ENCODE measurements at regions not wholly inside any gene's neighbourhood (a gene's known extent, or its start where the extent isn't known, plus 50 kb on each side); places are given as distances from the start of the nearest gene placed in this dataset.

DNA sequence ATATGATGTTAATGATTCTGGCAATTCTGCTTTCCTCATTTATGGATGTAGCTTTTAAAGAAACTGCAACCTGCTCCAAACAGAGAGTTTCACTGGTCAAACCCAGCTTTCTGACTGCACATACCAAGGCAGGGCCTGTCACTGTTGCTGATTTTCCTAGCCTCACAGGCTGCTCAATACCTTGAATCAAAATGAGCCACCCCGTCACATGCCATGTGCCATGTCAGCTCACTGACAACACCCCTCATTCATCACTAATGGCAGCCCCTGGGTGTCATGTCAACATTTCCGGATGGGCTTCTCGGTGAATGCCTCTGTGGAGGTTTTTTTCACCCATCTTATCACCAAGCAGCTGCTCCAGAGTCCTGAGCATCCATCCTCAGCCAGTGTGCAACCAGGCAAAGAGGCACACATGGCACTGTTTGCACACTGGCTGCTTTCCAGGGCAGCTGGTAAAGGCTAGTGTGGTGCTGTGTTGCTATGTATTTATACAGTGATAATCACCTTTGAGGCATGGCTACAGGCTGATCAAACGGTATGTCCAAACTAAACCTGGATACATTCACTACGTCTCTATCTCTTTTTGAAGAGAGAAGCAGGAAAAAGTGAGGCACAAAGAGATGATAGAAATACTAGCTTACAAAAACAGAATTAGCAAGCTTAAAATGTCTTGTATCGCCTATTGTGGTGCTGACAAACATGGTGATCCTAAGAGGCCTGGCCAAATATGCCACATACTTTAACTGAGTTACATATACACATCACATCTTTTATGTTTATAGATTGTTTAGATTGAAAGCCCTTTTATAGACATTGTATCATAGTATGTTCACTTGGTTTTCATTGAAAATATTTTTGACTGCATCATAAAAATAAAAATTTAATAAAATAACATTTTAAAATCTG, 94.6 kb upstream of the INPP4B start:
- no peak for DNase-seq (ENCODE audit: extremely low read depth, low read depth)

DNA sequence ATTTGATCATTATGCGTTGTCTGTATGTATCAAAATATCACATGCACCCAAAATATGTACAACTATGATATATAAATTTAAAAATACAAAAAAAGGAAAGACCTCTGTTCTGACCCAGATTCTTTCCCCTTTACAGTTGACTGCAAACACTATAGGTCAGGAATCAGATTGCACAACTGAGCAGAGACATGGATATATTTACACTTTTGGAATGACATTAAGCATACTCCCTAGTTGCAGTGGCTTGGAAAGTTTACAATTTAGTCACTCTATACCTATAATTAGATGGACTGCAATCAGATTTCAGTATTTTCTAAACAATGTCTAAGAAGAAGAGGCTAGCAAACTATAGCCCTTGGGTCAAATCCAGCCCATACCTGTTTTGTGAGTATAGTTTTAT, 98.5 kb upstream of the INPP4B start:
- no peak for DNase-seq (ENCODE audit: extremely low read depth, low read depth)
- H3K4me3 ChIP-seq (replicated peaks; ENCODE audit: low read depth, low read length) = no peak overlapping the region
- TF ChIP-seq, protein P1, sequence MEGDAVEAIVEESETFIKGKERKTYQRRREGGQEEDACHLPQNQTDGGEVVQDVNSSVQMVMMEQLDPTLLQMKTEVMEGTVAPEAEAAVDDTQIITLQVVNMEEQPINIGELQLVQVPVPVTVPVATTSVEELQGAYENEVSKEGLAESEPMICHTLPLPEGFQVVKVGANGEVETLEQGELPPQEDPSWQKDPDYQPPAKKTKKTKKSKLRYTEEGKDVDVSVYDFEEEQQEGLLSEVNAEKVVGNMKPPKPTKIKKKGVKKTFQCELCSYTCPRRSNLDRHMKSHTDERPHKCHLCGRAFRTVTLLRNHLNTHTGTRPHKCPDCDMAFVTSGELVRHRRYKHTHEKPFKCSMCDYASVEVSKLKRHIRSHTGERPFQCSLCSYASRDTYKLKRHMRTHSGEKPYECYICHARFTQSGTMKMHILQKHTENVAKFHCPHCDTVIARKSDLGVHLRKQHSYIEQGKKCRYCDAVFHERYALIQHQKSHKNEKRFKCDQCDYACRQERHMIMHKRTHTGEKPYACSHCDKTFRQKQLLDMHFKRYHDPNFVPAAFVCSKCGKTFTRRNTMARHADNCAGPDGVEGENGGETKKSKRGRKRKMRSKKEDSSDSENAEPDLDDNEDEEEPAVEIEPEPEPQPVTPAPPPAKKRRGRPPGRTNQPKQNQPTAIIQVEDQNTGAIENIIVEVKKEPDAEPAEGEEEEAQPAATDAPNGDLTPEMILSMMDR (IDR thresholded peaks at IDR 0.05; ENCODE audit: low read depth, low read length, missing control alignments) = no peak

More for the DNA sequence above, 94.6 kb upstream of the INPP4B start:
- TF ChIP-seq, protein P1 (IDR thresholded peaks at IDR 0.05; ENCODE audit: low read depth, low read length, missing control alignments) = no peak
- H3K4me3 ChIP-seq (replicated peaks; ENCODE audit: low read depth, low read length) = no peak overlapping the region

DNA sequence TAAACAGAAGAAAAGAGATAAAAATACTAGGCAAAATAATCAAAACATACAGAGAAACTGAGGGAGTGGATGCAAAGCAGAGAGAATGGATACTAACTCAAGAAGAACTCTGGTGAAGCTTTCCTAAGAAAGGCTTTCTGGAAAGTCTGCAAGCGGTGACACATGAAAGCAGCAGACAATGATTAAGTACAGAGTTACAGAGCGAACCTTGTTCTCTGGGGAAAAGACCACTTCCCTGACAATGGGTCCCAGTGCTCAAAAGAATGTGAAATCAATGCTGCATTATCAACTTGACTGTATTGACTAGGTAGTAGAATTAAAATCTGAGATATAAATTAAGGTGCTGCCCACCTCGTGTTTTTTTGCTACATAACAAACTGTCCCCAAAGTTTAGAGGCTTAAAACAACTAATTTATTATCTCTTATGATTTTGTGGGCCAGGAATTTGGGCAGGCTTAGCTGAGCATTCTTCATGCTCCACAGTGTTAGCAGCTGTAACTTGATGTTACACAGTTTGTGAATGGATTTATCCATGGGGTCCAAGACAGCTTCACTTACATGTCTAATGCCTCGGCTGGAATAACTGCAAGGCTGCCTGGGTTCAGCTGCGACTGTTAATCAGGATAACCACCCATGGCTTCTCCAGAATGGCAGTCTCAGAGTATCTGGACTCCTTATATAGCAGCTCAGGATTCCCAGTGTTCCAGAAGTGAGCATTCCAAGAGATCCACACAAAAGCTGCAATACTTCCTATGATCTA, 106.9 kb upstream of the INPP4B start:
- no peak overlapping the region for H3K4me3 ChIP-seq (replicated peaks; ENCODE audit: low read depth, low read length)
- TF ChIP-seq, protein P1 (IDR thresholded peaks at IDR 0.05; ENCODE audit: low read depth, low read length, missing control alignments) = no peak
- no peak for DNase-seq (ENCODE audit: extremely low read depth, low read depth)

DNA sequence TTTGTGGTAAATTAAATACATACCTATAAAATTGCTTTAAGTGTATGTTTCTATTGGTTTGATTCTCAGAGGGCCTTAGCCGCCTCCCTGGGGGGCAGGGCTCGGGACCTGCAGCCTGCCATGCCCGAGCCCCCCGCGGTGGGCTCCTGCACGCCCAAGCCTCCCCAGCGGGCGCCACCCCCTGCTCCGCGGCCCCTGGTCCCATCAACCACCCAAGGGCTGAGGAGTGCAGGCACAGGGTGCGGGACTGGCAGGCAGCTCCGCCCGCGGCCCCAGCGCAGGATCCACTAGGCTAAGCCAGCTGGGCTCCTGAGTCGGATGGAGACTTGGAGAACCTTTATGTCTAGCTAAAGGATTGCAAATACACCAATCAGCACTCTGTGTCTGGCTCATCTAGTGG, 108.3 kb upstream of the INPP4B start:
- no peak overlapping the region for H3K4me3 ChIP-seq (replicated peaks; ENCODE audit: low read depth, low read length)
- TF ChIP-seq, protein P1 (IDR thresholded peaks at IDR 0.05; ENCODE audit: low read depth, low read length, missing control alignments) = no peak
- no peak for DNase-seq (ENCODE audit: extremely low read depth, low read depth)

DNA sequence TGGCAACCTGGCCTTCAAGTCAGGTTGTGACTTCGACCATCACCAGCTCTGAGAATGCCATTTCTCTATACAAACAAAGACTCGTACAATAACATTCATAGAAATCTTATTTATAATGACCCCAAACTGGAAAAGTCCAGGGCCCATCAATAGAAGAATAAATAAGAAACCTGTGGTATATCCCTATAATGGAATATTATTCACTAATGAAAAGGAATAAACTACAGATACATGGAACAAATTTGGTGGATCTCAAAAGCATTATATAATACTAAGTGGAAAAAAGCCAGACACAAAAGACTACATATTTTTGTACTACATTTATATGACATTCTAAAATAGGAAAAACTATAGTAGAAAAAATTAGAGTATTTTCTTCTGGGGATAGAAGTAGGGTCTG, 109.4 kb upstream of the INPP4B start:
- TF ChIP-seq, protein P1 (IDR thresholded peaks at IDR 0.05; ENCODE audit: low read depth, low read length, missing control alignments) = no peak
- no peak for DNase-seq (ENCODE audit: extremely low read depth, low read depth)
- no peak overlapping the region for H3K4me3 ChIP-seq (replicated peaks; ENCODE audit: low read depth, low read length)

DNA sequence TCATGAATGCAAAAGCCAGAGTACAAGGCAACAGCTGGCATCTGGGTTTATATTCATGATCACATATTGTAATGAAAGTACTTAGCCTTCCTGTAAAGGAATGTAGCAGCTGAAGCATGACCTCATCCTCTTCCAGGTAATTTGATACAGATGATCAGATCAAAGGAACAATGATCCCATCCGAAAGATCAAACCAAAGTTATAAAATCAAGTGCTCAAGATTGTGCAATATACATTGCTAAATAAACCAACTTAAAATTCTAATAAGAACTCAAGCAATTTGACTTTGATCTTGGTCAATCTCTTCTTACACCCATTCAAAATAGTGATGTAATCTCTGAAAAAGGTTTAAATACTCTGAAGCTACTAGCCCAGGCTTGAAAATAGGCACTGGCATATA, 113.1 kb upstream of the INPP4B start:
- no peak for DNase-seq (ENCODE audit: extremely low read depth, low read depth)
- TF ChIP-seq, protein P1 (IDR thresholded peaks at IDR 0.05; ENCODE audit: low read depth, low read length, missing control alignments) = no peak
- no peak overlapping the region for H3K4me3 ChIP-seq (replicated peaks; ENCODE audit: low read depth, low read length)
